SK-N-SH (cell line): ENCODE measurements at regions not wholly inside any gene's neighbourhood (a gene's known extent, or its start where the extent isn't known, plus 50 kb on each side); places are given as distances from the start of the nearest gene placed in this dataset.

Experiments used
- CTCF ChIA-PET: fragments of 300-600, 350-600 bp; formaldehyde crosslinking; extraction: SDS; loops from one replicate; lab custom pipeline; 2021; lab: Yijun Ruan, JAX
- POLR2A ChIA-PET: fragments of 350-600 bp; sonication (Branson Sonifier 250); formaldehyde crosslinking; extraction: SDS; loops from one replicate; lab custom pipeline; 2020; ENCODE audit warnings: antibody characterized with exemption, inconsistent platforms; lab: Yijun Ruan, JAX
- DNase-seq: peaks from one replicate; pipeline ENCODE4 v3.0.0; 2012
- H2AFZ ChIP-seq: fragments of 200-600 bp; sonication (generic); 2 replicates; pipeline ENCODE4 v1.8.1; 2016; ENCODE audit warnings: antibody characterized with exemption, mild to moderate bottlenecking, low read depth
- H3F3A ChIP-seq: fragments of 200-600 bp; sonication (generic); replicated peaks from 2 replicates; pipeline ENCODE3; 2016; ENCODE audit warnings: antibody characterized with exemption, mild to moderate bottlenecking; ENCODE audit not compliant: insufficient read depth
- H3K27ac ChIP-seq, 2 experiments: fragments of 200-500 bp in 1 of 2; fragments of 200-600 bp in 1 of 2; sonication (Bioruptor generic) in 1 of 2; sonication (generic), shearing (Covaris generic) in 1 of 2; 2 replicates each; pipeline versions ENCODE4 v1.5.1 to v1.6.1; 2014 to 2016; ENCODE audit warnings: low read depth in 2 of 2, inconsistent platforms in 1 of 2, low read length in 1 of 2, mild to moderate bottlenecking in 1 of 2, mixed read lengths in 1 of 2
- H3K27me3 ChIP-seq: fragments of 200-600 bp; sonication (generic), shearing (Covaris generic); 2 replicates; pipeline ENCODE4 v1.6.1; 2016; ENCODE audit warnings: mixed run types; ENCODE audit not compliant: insufficient read depth
- H3K36me3 ChIP-seq, 2 experiments: fragments of 200-500 bp in 1 of 2; fragments of 200-600 bp in 1 of 2; sonication (Bioruptor generic) in 1 of 2; sonication (generic) in 1 of 2; replicated peaks in 1 of 2; 2 replicates each; pipeline versions ENCODE3 to v1.5.1; 2014 to 2016; ENCODE audit warnings: low read length in 1 of 2, mild to moderate bottlenecking in 1 of 2; ENCODE audit not compliant: insufficient read depth in 2 of 2, control insufficient read depth in 1 of 2
- H3K4me1 ChIP-seq, 2 experiments: fragments of 200-500 bp in 1 of 2; fragments of 200-600 bp in 1 of 2; sonication (Bioruptor generic) in 1 of 2; sonication (generic), shearing (Covaris generic) in 1 of 2; 2 replicates each; pipeline versions ENCODE4 v1.5.1 to v1.6.1; 2014 to 2016; ENCODE audit warnings: low read depth in 1 of 2, low read length in 1 of 2, mixed run types in 1 of 2; ENCODE audit not compliant: insufficient read depth in 2 of 2, control insufficient read depth in 1 of 2
- H3K4me2 ChIP-seq: fragments of 200-600 bp; sonication (generic), shearing (Covaris generic); 2 replicates; pipeline ENCODE4 v1.6.1; 2017; ENCODE audit warnings: mixed run types
- H3K4me3 ChIP-seq, 2 experiments: fragments of 200-500 bp in 1 of 2; fragments of 200-600 bp in 1 of 2; sonication (Bioruptor generic) in 1 of 2; sonication (generic), shearing (Covaris generic) in 1 of 2; 2 replicates each; pipeline versions ENCODE4 v1.5.1 to v1.8.1; 2014 to 2016; ENCODE audit warnings: low read depth in 2 of 2, inconsistent platforms in 1 of 2, low read length in 1 of 2, mild to moderate bottlenecking in 1 of 2, mixed read lengths in 1 of 2, moderate library complexity in 1 of 2
- H3K79me2 ChIP-seq: fragments of 200-600 bp; sonication (generic); 2 replicates; pipeline ENCODE4 v1.8.1; 2017; ENCODE audit warnings: mild to moderate bottlenecking; ENCODE audit not compliant: insufficient read depth
- H3K9ac ChIP-seq: fragments of 200-600 bp; sonication (generic); 2 replicates; pipeline ENCODE4 v1.6.1; 2017; ENCODE audit warnings: mixed run types
- H3K9me2 ChIP-seq: fragments of 200-600 bp; sonication (generic); 2 replicates; pipeline ENCODE4 v1.6.1; 2017; ENCODE audit warnings: mixed run types
- H3K9me3 ChIP-seq: fragments of 200-600 bp; sonication (generic); 2 replicates; pipeline ENCODE4 v1.6.1; 2017; ENCODE audit warnings: mixed run types, mild to moderate bottlenecking, moderate library complexity
- H4K20me1 ChIP-seq: fragments of 200-600 bp; sonication (generic); 2 replicates; pipeline ENCODE4 v1.6.1; 2017; ENCODE audit warnings: mild to moderate bottlenecking, mixed run types; ENCODE audit not compliant: insufficient read depth
- CHD2 ChIP-seq: fragments of 150-350 bp; IDR thresholded peaks from 2 replicates; pipeline ENCODE4 v1.6.1; 2018; ENCODE audit warnings: low read length; ENCODE audit not compliant: partially characterized antibody
- ELF1 ChIP-seq: IDR thresholded peaks from 2 replicates; pipeline ENCODE4 v1.4.0; 2012
- EP300 ChIP-seq, 2 experiments: IDR thresholded peaks; 2 replicates each; pipeline versions ENCODE4 v1.4.0 to v1.6.1; 2012; ENCODE audit warnings: borderline replicate concordance in 1 of 2, low read depth in 1 of 2, low read length in 1 of 2
- FOSL2 ChIP-seq: IDR thresholded peaks from 2 replicates; pipeline ENCODE4 v1.4.0; 2012; ENCODE audit warnings: low read depth, mild to moderate bottlenecking, moderate library complexity, borderline replicate concordance
- GABPA ChIP-seq: IDR thresholded peaks from 2 replicates; pipeline ENCODE4 v1.4.0; 2012; ENCODE audit warnings: low read depth, mild to moderate bottlenecking
- IRF3 ChIP-seq: fragments of 150-350 bp; IDR thresholded peaks from 2 replicates; pipeline ENCODE4 v1.6.1; 2016; ENCODE audit warnings: mild to moderate bottlenecking, low read depth, low read length
- MXI1 ChIP-seq: IDR thresholded peaks from 2 replicates; pipeline ENCODE4 v1.6.1; 2012; ENCODE audit warnings: mild to moderate bottlenecking, low read depth, low read length, improper control_type of control experiment
- NRF1 ChIP-seq: IDR thresholded peaks from 2 replicates; pipeline ENCODE4 v1.6.1; 2012; ENCODE audit warnings: low read depth, mild to moderate bottlenecking, low read length
- PBX3 ChIP-seq: IDR thresholded peaks from 2 replicates; pipeline ENCODE4; 2012
- RAD21 ChIP-seq: IDR thresholded peaks from 2 replicates; pipeline ENCODE4 v1.6.1; 2012; ENCODE audit warnings: mild to moderate bottlenecking, low read length
- RXRA ChIP-seq: IDR thresholded peaks from 2 replicates; pipeline ENCODE4 v1.4.0; 2012; ENCODE audit warnings: low read depth, mild to moderate bottlenecking, borderline replicate concordance
- SIN3A ChIP-seq: IDR thresholded peaks from 2 replicates; pipeline ENCODE4 v1.6.1; 2012; ENCODE audit warnings: low read depth, mild to moderate bottlenecking, low read length, moderate library complexity, borderline replicate concordance
- SMC3 ChIP-seq: IDR thresholded peaks from 2 replicates; pipeline ENCODE4 v1.6.1; 2012; ENCODE audit warnings: low read depth, low read length, improper control_type of control experiment
- USF2 ChIP-seq: fragments of 150-350 bp; IDR thresholded peaks from 2 replicates; pipeline ENCODE4 v1.6.1; 2017; ENCODE audit warnings: antibody characterized with exemption, low read length, low read depth, borderline replicate concordance
- YY1 ChIP-seq: IDR thresholded peaks from 2 replicates; pipeline ENCODE4 v1.4.0; 2012; ENCODE audit warnings: low read depth, mild to moderate bottlenecking
- WGBS: methylation state at CpG from one replicate; pipeline ENCODE4 v1.1.6; 2017; ENCODE audit warnings: low lambda C conversion rate; 5-methylcytosine and 5-hydroxymethylcytosine counted together
- TF ChIP-seq, protein P1 (sequence below): IDR thresholded peaks from 2 replicates; pipeline ENCODE4 v1.4.0; 2012; ENCODE audit warnings: low read depth, borderline replicate concordance

DNA sequence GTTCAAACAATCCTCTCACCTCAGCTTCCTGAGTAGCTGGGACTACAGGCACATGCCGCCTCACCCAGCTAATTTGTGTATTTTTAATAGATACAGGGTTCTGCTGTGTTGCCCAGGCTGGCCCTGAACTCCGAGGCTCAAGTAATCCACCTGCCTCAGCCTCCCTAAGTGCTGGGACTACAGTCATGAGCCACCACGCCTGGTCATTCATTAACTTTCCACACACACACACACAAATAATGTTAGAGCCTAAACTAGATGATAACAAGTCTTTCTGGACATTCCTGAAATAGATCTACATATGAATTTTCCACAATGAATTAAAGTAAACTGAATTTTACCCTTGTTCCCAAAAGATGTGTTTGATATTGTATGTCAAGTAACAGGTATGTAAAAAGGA, 776.0 kb downstream of the GALC start:
- TF ChIP-seq IRF3: no peak
- no peak for TF ChIP-seq RAD21
- no peak for TF ChIP-seq PBX3
- TF ChIP-seq, protein P1, sequence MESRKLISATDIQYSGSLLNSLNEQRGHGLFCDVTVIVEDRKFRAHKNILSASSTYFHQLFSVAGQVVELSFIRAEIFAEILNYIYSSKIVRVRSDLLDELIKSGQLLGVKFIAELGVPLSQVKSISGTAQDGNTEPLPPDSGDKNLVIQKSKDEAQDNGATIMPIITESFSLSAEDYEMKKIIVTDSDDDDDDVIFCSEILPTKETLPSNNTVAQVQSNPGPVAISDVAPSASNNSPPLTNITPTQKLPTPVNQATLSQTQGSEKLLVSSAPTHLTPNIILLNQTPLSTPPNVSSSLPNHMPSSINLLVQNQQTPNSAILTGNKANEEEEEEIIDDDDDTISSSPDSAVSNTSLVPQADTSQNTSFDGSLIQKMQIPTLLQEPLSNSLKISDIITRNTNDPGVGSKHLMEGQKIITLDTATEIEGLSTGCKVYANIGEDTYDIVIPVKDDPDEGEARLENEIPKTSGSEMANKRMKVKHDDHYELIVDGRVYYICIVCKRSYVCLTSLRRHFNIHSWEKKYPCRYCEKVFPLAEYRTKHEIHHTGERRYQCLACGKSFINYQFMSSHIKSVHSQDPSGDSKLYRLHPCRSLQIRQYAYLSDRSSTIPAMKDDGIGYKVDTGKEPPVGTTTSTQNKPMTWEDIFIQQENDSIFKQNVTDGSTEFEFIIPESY: no peak
- TF ChIP-seq MXI1: no peak
- TF ChIP-seq FOSL2: no peak
- TF ChIP-seq YY1: no peak
- TF ChIP-seq CHD2: no peak
- TF ChIP-seq NRF1: no peak
- TF ChIP-seq EP300 (IDR thresholded peaks at IDR 0.05; ENCODE audit: borderline replicate concordance in 1 of 2, low read depth in 1 of 2, low read length in 1 of 2): no peak
- no peak for TF ChIP-seq GABPA
- TF ChIP-seq SMC3: no peak
- TF ChIP-seq SIN3A: no peak
- no peak for TF ChIP-seq ELF1
- TF ChIP-seq RXRA: no peak
- TF ChIP-seq USF2: no peak
- TF ChIP-seq, all 33 proteins: peak for 0
- CTCF ChIA-PET: no interaction called here

More for the DNA sequence above, 776.0 kb downstream of the GALC start:
- 2% methylated on average over 3 of the region's 3 CpGs for WGBS
- no peak overlapping the region for H3K4me2 ChIP-seq
- no peak overlapping the region for H3K4me3 ChIP-seq
- no peaks in the 10 kb centered on the region for H3K9me2 ChIP-seq
- no peak overlapping the region for H3K9ac ChIP-seq
- H3K27me3 ChIP-seq: no peaks in the 10 kb centered on the region
- no peaks in the 10 kb centered on the region for H4K20me1 ChIP-seq
- H2AFZ ChIP-seq: no peak overlapping the region
- no peak overlapping the region for H3K27ac ChIP-seq
- H3K4me1 ChIP-seq: no peaks in the 10 kb centered on the region
- no peaks in the 10 kb centered on the region for H3F3A ChIP-seq
- no peak for DNase-seq
- POLR2A ChIA-PET: no interaction called here
- H3K36me3 ChIP-seq: no peaks in the 10 kb centered on the region
- H3K9me3 ChIP-seq: no peaks in the 10 kb centered on the region; the same call in 1 of the 2 replicates
- no peaks in the 10 kb centered on the region for H3K79me2 ChIP-seq
